HG03039 (cell line): ENCODE measurements at regions not wholly inside any gene's neighbourhood (a gene's known extent, or its start where the extent isn't known, plus 50 kb on each side); places are given as distances from the start of the nearest gene placed in this dataset.
"Not testable (repeated sequence)": the region's sequence is repeated elsewhere in the genome, so short reads cannot be mapped to it uniquely, and the experiment has no call there.

ENCODE experiments used
- ATAC-seq: cut with Tn5 transposase; IDR thresholded peaks from one replicate; pipeline ENCODE4 v1.9.1; 2021; ENCODE audit warnings: mild to moderate bottlenecking, moderate library complexity; ENCODE audit not compliant: unreplicated experiment

DNA sequence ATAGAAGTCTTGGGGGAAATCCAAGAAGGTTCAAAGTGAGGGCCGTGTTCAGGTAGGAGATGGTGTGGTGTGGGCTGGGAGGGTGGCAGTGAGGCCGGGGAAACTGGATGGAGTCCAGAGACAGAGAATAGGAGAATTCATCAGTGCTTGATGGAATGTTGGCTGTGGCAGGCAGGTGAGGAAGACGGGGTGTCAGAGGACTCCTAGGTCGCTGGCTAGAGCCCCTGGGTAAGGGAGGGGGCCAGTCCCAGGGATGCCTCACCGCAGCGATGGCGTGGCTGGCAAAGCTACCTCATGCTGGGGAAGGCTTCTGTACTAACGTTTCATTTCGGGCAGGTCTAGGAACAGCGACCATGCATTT, 373.0 kb downstream of the RPS24 start:
- ATAC-seq = no peak

DNA sequence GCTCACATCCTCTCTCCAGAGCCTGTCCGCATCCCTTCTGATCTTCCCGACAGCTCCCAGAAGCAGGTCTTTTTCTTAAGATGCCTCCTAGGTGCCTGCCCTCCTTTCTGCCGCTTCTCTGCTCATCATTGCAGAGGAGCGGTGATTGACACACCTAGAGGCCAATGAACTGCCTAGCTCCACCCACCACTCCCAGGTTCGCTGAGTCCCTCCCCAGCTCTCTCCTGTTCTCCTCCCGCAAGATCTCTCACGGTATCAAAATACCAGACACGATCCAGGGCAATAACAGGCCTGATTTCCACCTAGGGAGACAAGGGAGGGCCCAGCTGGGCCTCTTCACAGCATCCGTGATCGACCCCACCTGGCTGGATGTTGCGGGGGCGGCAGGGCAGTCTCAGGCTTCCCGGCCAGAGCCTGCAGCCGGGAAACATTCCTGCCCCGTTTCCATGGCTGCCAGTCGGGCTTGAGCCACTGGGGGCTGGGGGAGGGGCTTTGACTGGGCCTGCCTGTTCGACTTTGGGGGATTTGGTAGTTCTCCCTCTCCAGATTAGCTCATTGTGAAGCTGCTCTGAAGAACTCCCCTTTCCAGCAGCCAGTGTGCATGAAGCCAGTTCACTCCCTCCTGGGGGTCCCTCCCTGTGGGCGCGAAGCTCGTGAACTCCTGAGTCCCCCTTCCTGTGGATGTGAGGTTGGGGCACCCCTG, 373.5 kb downstream of the RPS24 start:
- no peak for ATAC-seq

DNA sequence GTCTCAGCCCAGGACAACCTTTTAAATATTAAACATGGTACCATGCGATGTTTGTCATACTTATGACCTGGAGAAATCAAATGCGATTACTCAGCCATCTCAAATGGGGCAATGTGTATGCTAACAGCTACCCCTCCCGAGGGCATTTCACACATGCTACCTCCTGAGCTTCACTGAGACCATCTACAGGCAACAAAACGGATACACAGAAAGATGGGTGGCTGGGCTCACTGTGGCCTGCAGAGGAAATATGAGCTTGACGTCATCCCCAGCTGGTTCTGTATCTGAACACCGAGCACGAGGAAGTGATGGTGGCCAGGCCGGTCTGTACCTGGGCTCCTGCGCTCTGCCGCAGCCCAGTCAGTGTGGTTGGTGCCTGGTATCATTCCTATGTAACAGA, 374.3 kb downstream of the RPS24 start:
- no peak for ATAC-seq

DNA sequence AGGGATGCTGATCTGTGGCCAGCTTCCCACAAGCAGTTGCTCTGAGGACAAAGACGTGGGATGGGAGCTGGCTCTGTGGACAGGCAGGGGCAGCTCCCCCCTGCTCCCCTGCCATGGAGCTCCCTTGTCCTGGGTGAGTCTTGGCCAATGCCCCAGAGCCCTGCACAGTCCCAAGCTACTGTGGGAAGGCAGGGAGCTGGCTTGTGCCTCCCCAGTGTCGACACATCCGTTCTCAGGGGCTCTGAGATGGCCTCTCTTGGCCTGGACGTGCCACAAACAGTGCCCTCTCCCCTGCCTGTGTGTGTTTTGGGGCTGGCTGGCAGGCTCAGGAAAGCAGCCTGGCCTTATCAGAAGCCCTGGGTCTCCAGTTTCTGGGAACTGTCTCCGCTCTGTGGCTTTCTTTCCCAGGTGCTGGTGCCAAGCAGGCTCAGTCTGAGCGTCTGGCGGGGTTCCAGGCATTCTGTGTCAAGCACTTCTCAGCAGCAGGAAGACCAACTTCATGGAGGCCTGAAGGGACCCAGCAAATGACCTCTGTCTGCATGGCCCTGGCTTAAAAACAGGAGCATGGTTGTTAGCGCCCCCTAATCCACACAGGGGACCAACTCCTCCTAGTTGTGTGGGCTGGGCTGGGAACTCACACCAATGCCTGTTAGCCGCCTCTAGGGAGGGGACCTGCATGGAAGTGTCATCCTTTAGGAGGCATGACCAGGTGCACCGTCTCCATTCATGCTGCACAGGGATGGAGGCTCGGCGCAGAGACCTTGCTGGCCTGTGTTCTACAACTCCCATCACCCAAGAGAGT, 375.2 kb downstream of the RPS24 start:
- no peak for ATAC-seq

DNA sequence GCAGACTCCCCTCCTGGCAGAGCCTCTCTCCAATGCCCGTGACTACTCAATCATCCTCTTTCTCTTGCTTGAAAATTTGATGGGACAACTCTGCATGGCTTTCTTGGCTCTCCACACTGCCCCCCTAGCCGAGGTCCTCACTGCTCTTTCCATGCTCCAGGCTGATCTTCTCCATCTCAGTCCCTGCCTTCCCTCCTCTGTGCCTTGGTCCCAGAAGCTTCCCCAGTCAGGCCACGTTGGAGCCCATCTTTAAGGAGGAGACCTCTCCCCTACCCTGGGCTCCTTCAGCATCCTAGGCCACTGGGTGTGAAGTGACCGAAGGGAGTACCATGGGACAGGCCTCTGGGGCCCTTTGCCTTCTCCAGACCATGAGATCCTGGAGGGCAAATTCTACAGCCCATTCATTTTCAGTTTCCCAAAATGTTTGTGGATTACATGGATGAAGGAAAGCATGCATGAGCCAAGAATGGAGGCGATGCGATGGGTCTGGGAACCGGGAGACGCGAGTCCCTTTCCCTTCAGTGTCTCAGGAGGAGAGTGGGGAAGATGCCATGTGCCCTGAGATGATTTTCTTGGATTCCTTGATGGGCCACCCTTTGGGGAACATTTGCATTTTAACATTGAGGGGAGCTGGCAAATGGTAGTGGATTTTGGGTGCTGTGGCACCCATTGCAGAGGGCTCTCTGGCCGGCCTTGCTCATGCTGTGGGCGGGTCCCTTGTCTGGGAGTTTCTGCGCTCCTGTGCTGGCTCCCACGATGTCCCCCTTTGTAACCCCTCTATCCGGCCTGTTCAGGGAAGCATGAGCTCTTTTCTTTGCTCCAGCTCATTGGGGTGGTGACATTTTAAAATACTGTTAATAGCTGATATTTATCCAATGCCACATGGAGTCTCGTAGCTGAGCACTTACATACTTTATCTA, 376.6 kb downstream of the RPS24 start:
- no peak for ATAC-seq

DNA sequence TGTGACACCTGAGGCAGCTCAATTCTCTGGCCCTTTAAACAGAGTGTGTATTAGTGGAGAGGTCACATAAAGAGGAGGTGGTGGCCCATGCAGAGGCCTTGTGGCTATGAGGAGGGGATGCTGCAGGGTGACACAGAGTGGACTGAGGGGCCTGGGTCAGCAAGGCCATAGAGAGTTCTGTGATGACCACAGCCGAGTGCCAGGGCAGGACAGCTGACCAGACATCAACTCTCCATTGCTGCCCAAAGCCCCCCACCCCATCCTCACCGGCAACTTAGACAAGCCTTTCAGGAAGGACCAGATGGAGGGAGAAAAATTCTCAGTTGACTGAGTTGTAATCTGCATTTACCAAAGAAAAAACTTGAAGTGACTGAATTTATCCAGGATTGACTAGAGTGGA, 378.1 kb downstream of the RPS24 start:
- no peak for ATAC-seq

DNA sequence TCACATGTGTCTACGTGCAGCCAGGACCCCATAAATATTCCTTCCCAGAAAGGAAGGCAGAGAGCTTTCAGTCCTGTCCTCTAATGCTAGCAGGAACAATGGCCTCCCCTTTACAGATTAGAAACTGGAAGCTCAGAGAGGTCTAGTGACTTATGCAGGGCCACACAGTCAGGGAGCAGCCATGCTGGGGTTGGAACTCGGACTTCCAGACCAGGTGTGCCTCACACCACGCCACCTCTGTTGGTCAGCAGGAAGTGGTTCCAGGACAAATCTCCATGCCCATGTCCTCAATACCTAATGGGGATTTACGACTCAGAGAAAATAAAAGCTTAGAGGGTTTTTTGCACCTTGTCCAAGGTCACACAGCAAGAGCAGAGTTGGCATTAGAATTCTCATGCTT, 378.9 kb downstream of the RPS24 start:
- no peak for ATAC-seq

DNA sequence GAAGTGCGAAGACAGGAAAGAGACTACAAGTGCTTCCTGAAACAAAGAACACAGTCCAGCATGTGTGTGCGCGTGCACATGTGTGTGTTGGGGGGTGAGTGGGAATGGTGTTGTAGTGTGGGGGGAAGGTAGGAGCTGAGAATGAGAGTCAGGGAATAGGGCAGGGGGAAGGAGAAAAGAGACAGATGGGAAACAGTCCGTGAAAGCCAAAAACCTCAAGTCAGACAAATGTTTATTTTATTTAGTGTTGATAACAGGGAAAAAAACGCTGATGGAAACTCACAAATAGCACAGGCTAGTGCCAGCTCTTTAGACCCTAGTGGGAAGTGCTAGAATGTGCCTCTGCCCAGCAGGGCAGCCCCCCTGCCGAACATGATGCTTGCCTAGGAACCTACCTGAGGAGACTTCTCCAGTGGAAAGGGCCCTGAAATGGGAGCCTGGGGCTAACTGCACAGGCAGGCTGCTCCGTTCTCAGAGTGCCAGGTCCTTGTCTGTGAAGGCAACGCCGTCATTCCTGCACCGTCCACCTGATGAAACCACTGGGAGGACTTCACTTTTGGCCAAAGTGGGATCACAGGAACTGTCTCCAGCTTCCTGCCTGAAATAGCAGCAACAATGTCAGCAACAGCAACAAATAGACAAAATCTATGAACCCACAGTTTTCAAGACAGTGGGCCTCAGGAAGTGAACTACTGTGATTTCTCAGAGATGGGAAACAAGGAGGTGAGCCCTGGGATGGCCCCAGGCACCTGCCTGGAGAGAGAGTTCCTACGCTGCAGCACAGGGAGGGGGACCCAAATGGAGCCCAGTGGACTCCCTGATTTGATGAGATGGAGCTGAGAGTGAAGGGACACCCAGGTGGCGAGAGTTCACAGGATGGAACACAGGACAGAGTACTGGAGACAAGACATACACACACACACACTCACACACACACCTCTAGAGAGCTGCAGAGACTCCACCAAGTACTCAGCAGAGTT, 379.7 kb downstream of the RPS24 start:
- ATAC-seq = no peak

DNA sequence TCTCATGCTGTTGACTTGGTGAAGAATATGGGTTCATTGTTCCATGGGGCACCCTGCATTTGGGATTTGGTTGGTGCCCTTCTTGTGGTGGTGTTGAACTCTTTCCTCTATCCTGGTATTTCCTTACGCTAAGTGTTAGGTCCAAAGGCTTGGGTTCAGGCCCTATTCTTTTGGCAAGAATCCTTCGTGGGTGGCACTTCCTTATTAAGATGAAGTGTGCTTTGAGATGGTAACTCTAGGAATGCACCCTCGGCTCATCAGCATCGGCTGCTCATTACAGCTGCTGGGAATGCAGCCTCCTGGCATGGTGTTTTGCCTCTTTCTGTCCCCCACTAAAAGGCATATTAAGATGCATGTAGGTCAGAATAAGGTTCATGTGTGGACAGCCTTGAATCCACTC, 380.7 kb downstream of the RPS24 start:
- no peak for ATAC-seq

DNA sequence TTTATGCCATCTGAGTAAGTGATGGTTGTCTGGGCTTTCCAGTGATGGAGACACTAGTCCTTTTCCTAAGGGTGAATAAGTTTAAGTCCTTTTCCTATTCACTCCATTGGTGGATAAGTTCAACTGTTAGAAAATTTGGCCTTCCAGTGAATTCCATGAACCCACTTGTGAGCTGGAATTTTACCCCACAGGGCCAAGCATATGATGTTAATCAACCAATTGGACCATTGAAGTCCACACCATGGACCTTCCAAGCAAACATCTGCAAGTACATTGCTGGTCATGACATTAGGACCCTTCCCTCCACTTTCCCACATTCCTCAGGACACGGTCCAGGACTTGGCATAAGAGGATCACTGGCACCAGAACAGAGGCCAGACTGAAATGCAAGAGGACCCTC, 381.4 kb downstream of the RPS24 start:
- ATAC-seq = no peak

DNA sequence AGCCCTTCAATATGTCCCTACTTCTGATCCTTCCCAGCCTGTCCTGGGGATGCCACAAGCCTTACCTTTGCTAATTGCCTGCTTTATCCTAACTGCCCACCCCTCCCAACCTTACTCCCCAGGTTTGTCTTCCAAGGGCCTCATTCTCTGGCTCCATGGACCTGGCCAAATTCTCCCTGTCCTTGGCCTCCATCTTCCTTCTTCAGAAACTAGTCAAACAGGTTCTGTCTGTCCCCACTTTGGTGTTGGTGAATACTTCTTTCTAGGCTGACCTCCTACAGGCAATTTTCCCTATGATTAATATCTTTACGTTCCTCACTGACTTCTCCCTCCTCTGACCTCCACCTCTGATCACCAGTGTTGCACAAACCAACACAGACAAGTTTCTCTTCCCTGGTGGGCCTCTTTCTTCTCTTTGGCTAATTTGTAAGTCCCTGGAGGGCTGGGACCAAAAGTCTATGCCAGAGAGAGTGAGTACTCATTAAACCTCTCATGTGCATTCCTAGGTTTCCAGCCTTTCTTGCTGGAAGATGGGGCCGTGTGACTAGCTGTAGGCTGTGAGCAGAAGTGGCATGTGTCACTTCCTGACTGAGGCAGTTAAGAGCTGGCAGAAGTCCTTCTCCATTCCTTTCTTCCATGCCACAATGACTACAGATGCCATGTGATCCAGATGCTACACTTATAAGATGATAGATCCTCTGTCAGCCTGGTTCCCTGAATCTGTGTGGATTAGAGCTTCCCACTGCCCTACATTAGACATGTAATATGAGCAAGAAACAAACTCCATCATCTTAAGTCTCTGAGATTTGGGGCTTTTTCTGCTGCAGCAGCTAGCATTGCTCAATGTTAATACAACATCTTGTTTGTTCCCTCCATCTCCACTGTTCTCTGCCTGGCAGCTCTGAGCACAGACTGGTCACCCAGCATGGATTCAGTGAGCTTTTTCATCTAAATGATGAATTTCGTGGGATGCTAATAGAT, 382.7 kb downstream of the RPS24 start:
- ATAC-seq = no peak

DNA sequence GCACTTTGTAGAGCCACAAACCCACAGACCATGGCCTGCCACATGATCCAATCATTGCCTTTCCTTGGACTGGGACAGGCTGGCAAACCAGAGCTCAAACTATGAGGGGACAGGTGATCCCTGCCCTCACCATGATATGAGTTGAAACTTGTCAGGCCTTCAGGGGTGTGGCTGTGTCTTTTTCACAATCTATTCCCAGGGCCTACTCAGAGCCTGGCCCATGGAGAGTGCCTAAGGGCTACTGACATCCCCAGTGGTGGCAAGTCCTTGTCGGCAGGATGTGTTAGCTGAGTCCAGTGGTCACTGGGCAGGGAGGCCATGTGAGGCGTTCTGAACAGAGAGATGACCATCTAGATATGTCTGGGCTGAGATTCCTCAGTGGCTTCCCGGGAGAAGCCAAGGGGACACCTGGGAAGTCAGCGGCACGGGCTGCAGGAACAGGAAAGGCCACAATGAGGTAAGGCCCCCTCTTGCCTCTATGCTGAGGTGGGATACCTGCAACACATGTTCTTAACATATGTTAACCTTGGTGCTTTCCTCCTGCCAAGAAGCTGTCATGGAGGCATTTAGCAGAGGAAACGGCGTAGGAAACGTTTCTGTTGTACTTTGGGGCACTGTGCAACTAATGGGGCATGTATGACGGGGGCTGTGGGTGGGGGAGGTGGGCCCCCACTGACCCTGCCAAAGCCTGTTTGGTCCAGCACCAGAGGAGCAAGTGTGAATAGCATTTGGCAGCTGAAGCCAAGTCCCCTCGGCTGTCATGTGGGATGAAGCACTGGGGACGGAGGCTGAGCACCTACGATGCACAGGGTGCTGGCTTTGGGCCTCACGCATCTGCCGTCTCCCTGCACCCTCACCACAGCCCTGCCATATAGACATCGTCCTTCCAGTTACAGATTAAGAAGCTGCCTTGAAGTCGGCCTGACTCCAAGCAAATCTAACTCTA, 384.0 kb downstream of the RPS24 start:
- ATAC-seq = no peak

DNA sequence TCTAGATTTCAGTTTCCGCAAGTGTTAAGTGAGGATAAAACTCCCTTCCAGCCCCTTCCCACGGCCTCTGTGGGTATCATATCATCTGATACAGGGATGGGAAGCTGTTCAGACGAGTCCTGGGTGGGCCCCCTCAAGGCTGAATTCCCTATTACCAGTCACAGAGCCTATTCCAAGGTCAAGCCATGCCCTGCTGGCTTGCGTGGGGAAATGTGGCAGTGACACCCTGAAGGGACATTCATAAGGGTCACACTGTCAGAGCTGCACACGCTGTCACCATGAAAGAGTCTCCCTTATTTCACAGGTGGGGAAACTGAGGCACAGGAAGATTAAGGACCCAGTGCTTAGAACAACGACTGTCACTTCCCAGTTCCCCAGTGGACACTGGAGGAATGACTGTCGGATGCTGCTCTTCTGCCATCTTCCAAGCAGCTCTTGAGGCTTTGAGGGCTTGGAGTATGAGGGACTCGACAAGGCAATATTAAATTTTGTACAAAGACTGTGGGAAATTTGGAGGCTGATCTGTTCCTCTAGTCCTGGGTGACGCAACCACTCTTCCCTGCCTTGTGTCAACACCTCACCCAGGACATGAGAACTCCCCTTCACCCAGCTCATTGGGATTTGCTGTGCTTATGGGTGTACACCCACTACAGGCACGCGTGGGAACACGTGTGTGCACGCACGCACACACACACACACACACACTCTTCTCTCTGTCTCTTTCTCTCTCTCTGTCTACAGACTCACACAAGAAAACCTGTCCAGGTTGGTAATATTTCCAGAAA, 386.0 kb downstream of the RPS24 start:
- ATAC-seq = no peak

DNA sequence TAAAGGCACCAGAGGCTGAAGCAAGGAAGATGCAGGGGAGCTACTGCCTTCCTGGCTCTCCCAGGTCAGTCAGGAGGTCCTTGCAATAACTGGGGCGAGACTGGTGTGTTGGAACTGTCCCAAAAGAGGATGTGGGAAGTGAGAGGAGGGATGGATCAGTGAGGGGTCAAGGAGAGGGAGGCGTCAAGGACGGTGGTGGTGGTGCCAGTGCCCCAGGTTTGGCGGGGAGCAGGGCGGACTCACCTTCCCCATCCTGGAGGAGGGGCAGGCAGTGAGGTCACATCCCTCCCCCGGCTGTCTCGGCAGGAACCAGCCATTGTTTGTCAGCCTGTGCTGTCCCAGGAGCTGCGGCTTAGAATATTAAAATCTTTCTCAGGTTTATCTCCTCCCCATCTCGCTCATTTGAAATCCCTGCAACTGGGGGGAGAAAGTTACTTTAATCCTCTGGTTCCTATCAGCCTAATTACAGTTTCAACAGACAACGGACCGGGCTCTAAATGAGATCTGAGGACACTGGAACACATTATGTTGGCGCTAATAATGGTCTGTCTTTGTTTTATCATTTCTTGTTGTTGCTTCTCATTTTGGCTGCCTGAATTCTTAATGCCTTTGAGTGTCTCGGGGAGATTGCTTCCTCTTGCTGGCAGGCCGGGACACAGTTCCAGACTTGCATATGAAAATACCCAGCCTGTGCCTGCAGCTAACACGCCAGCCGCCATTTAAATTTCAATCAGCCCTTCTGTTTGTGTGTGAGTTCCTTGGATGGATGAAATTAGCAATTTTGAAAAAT, 387.5 kb downstream of the RPS24 start:
- no peak for ATAC-seq

DNA sequence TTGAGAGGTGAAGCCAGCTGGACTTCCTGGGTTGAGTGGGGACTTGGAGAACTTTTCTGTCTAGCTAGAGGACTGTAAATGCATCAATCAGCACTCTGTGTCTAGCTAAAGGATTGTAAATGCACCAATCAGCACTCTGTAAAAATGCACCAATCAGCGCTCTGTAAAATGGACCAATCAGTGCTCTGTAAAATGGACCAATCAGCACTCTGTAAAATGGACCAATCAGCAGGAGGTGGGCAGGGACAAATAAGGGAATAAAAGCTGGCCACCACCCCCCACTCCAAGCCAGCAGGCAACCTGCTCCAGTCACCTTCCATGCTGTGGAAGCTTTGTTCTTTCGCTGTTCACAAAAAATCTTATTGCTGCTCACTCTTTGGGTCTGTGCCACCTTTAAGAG, 390.4 kb downstream of the RPS24 start:
- not testable (repeated sequence) for ATAC-seq

DNA sequence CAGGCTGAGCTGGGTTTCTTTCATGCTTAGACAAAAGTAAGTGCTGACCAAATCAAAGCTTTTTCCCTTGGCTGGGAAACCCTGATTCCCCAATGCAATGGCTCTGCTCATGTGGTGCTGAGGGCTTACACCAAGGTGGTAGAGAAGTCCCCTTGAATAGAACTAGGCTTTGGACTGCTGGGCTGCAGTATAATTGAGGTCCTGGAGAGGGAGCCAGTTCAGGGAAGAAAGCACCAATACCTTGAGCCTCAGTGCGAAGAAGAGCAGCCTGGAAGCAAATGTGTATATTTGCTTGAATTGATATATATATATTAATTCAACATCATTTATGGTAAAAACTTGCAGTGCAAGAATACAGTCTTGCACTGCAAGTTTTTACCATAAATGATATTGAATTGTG, 391.1 kb downstream of the RPS24 start:
- ATAC-seq = no peak

DNA sequence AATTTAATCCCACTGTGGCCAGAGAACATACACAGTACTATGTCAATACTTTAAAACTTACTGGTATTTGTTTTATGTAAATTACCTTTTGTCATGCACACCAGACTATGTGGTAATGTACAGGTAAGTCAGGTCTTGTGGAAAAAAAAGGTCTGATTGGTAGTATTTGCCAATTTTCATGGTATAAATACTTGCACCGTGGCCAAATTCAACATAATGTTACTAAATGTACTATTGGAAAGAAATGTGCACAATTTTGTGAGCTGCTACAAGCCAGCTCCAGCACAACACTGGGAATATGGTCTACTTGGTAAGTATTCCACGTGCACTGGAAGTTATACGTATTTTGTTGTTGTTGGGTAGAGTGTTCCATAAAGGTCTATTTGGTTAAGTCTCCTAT, 392.5 kb downstream of the RPS24 start:
- ATAC-seq = no peak
